ENCODE measurements at regions not wholly inside any gene's neighbourhood (a gene's known extent, or its start where the extent isn't known, plus 50 kb on each side); places are given as distances from the start of the nearest gene placed in this dataset.

GRCh38 chr1:81731989-81732388 lies 68.7 kb upstream of the ADGRL2 start (continued):
- TF ChIP-seq, protein P1, sequence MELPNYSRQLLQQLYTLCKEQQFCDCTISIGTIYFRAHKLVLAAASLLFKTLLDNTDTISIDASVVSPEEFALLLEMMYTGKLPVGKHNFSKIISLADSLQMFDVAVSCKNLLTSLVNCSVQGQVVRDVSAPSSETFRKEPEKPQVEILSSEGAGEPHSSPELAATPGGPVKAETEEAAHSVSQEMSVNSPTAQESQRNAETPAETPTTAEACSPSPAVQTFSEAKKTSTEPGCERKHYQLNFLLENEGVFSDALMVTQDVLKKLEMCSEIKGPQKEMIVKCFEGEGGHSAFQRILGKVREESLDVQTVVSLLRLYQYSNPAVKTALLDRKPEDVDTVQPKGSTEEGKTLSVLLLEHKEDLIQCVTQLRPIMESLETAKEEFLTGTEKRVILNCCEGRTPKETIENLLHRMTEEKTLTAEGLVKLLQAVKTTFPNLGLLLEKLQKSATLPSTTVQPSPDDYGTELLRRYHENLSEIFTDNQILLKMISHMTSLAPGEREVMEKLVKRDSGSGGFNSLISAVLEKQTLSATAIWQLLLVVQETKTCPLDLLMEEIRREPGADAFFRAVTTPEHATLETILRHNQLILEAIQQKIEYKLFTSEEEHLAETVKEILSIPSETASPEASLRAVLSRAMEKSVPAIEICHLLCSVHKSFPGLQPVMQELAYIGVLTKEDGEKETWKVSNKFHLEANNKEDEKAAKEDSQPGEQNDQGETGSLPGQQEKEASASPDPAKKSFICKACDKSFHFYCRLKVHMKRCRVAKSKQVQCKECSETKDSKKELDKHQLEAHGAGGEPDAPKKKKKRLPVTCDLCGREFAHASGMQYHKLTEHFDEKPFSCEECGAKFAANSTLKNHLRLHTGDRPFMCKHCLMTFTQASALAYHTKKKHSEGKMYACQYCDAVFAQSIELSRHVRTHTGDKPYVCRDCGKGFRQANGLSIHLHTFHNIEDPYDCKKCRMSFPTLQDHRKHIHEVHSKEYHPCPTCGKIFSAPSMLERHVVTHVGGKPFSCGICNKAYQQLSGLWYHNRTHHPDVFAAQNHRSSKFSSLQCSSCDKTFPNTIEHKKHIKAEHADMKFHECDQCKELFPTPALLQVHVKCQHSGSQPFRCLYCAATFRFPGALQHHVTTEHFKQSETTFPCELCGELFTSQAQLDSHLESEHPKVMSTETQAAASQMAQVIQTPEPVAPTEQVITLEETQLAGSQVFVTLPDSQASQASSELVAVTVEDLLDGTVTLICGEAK (IDR thresholded peaks at IDR 0.05): no peak
- TF ChIP-seq, protein P1 (CRISPR knock-in tag; IDR thresholded peaks at IDR 0.05): no peak
- TF ChIP-seq REST (IDR thresholded peaks at IDR 0.05; ENCODE audit: borderline replicate concordance in 1 of 2, low read depth in 1 of 2, low read length in 2 of 2) (no peak), SNAPC5 (CRISPR knock-in tag; IDR thresholded peaks at IDR 0.05; ENCODE audit: borderline replicate concordance) (no peak)

Data from HepG2 (cell line).